HG02973 (cell line): ENCODE measurements at regions not wholly inside any gene's neighbourhood (a gene's known extent, or its start where the extent isn't known, plus 50 kb on each side); places are given as distances from the start of the nearest gene placed in this dataset.
"Not testable (repeated sequence)": the region's sequence is repeated elsewhere in the genome, so short reads cannot be mapped to it uniquely, and the experiment has no call there.

ENCODE experiments used
- ATAC-seq: cut with Tn5 transposase; IDR thresholded peaks from one replicate; pipeline ENCODE4 v1.9.1; 2021; ENCODE audit warnings: moderate library complexity; ENCODE audit not compliant: unreplicated experiment

GRCh38 chr5:24232929-24233498, 411.8 kb downstream of the CDH10 start:
- ATAC-seq: no peak

GRCh38 chr5:24235946-24236345, 408.8 kb downstream of the CDH10 start:
- ATAC-seq: no peak

- no peak for ATAC-seq
Measured at GRCh38 chr5:24245821-24246220, 399.0 kb downstream of the CDH10 start.

- ATAC-seq: no peak
Measured at GRCh38 chr5:24264547-24264946, 380.2 kb downstream of the CDH10 start.

- ATAC-seq: no peak
Measured at GRCh38 chr5:24265306-24265705, 379.5 kb downstream of the CDH10 start.

- no peak for ATAC-seq
Measured at GRCh38 chr5:24268482-24269056, 376.2 kb downstream of the CDH10 start.

- not testable (repeated sequence) for ATAC-seq
Measured at GRCh38 chr5:24271702-24272118, 373.1 kb downstream of the CDH10 start.

GRCh38 chr5:24272741-24273140, 372.0 kb downstream of the CDH10 start:
- ATAC-seq: no peak

- no peak for ATAC-seq
Measured at GRCh38 chr5:24280215-24280614, 364.6 kb downstream of the CDH10 start.

- no peak for ATAC-seq
Measured at GRCh38 chr5:24281818-24282217, 363.0 kb downstream of the CDH10 start.

- ATAC-seq: no peak
Measured at GRCh38 chr5:24289582-24290335, 355.0 kb downstream of the CDH10 start.

GRCh38 chr5:24290536-24290935, 354.2 kb downstream of the CDH10 start:
- no peak for ATAC-seq

GRCh38 chr5:24291916-24292315, 352.9 kb downstream of the CDH10 start:
- no peak for ATAC-seq

- no peak for ATAC-seq
Measured at GRCh38 chr5:24294333-24294732, 350.4 kb downstream of the CDH10 start.

GRCh38 chr5:24314106-24314505, 330.7 kb downstream of the CDH10 start:
- ATAC-seq: no peak

- ATAC-seq: no peak
Measured at GRCh38 chr5:24320643-24321042, 324.1 kb downstream of the CDH10 start.

GRCh38 chr5:24325306-24325832, 319.4 kb downstream of the CDH10 start:
- ATAC-seq: no peak

GRCh38 chr5:24331531-24331930, 313.2 kb downstream of the CDH10 start:
- ATAC-seq: no peak

- ATAC-seq: no peak
Measured at GRCh38 chr5:24347158-24347557, 297.6 kb downstream of the CDH10 start.

- ATAC-seq: no peak
Measured at GRCh38 chr5:24351285-24351684, 293.5 kb downstream of the CDH10 start.

GRCh38 chr5:24353016-24353415, 291.8 kb downstream of the CDH10 start:
- no peak for ATAC-seq

GRCh38 chr5:24353611-24354010, 291.2 kb downstream of the CDH10 start:
- ATAC-seq: no peak
